Gastrocnemius medialis (tissue), 4 donors: ENCODE measurements at regions not wholly inside any gene's neighbourhood (a gene's known extent, or its start where the extent isn't known, plus 50 kb on each side); places are given as distances from the start of the nearest gene placed in this dataset.

Experiments used
- CTCF ChIP-seq, 5 experiments: fragments of 450-650 bp in 3 of 5; fragments of 200-600 bp in 2 of 5; sonication (generic) in 2 of 5; IDR thresholded peaks in 4 of 5; conservative IDR thresholded peaks in 1 of 5; 1 replicate in 4 of 5; 2 replicates in 1 of 5; pipeline ENCODE4 v1.5.1; 2016 to 2019; ENCODE audit warnings: antibody characterized with exemption in 5 of 5, mild to moderate bottlenecking in 3 of 5, moderate library complexity in 3 of 5
- POLR2A ChIP-seq, 2 donors: fragments of 450-650 bp; IDR thresholded peaks; one replicate each; pipeline ENCODE4 v1.6.1; 2017; ENCODE audit warnings: antibody characterized with exemption in 2 of 2, mild to moderate bottlenecking in 2 of 2, moderate library complexity in 2 of 2

- no peak for TF ChIP-seq CTCF (IDR thresholded peaks at IDR 0.05 in 4 of 5, conservative IDR thresholded peaks at IDR 0.05 in 1 of 5)
- TF ChIP-seq POLR2A (IDR thresholded peaks at IDR 0.05): no peak
These were observed 96.5 kb upstream of the PRR23E start for GRCh38 chr3:127096256-127097071.
